GM12878 (cell line): ENCODE measurements at regions not wholly inside any gene's neighbourhood (a gene's known extent, or its start where the extent isn't known, plus 50 kb on each side); places are given as distances from the start of the nearest gene placed in this dataset.

Experiments used
- ATAC-seq: fragments of 200-7000 bp; cut with Tn5 transposase; 3 replicates; pipeline ENCODE4 v1.9.1; 2020; ENCODE audit warnings: mild to moderate bottlenecking, moderate library complexity
- BruUV-seq: library from RNA; stranded (reverse); fragments of 400-500 nt; replicated peaks from 2 replicates; lab custom pipeline; 2021; lab: Mats Ljungman, UMichigan
- CTCF ChIA-PET: fragments of 300-600 bp; sonication (Branson Sonifier 250); formaldehyde crosslinking; extraction: SDS; loops from one replicate; lab custom pipeline; 2021; ENCODE audit warnings: inconsistent platforms; lab: Yijun Ruan, JAX
- POLR2A ChIA-PET: fragments of 350-600 bp; formaldehyde crosslinking; extraction: SDS; loops from one replicate; lab custom pipeline; 2021; ENCODE audit warnings: inconsistent platforms; lab: Charles Lee
- RAD21 ChIA-PET: fragments of 300-600 bp; sonication (Branson Sonifier 250); formaldehyde crosslinking; loops from one replicate; lab custom pipeline; 2023; ENCODE audit warnings: antibody characterized with exemption; ENCODE audit not compliant: unreplicated experiment; lab: Charles Lee
- SMC1A ChIA-PET: fragments of 300-600 bp; sonication (Branson Sonifier 250); formaldehyde crosslinking; loops from one replicate; lab custom pipeline; 2023; ENCODE audit not compliant: unreplicated experiment, uncharacterized antibody; lab: Charles Lee
- DNase-seq: peaks from one replicate; pipeline ENCODE4 v3.0.0-alpha.2; 2011; ENCODE audit warnings: low read depth, low spot score
- FAIRE-seq: peaks from 3 replicates; lab custom pipeline; 2011; peaks lifted over from hg19 to GRCh38; lab: Jason Lieb, UNC
- H2AFZ ChIP-seq: 2 replicates; pipeline ENCODE4 v1.6.0; 2011; ENCODE audit warnings: low read depth, low read length, control low read depth; ENCODE audit not compliant: control insufficient read depth
- H3K27ac ChIP-seq: 2 replicates; pipeline ENCODE4 v1.5.1; 2011; ENCODE audit warnings: control low read depth; ENCODE audit not compliant: control insufficient read depth, insufficient read depth
- H3K27me3 ChIP-seq, 2 experiments: replicated peaks in 1 of 2; 2 replicates each; pipeline versions ENCODE4 v1.6.0 to v1.6.1; 2011; ENCODE audit warnings: low read length in 1 of 2; ENCODE audit not compliant: control insufficient read depth in 2 of 2, insufficient read depth in 2 of 2
- H3K36me3 ChIP-seq, 2 experiments: 2 replicates each; pipeline ENCODE4 v1.5.1; 2011; ENCODE audit warnings: low read length in 1 of 2; ENCODE audit not compliant: control insufficient read depth in 2 of 2, insufficient read depth in 2 of 2
- H3K4me1 ChIP-seq: 2 replicates; pipeline ENCODE4 v1.6.1; 2011; ENCODE audit warnings: mild to moderate bottlenecking, low read length, moderate library complexity, mixed read lengths; ENCODE audit not compliant: control insufficient read depth, insufficient read depth
- H3K4me2 ChIP-seq: 2 replicates; pipeline ENCODE4 v1.6.0; 2011; ENCODE audit warnings: control low read depth; ENCODE audit not compliant: control insufficient read depth, insufficient read depth
- H3K4me3 ChIP-seq: fragments of 200-600 bp; sonication (generic); 2 replicates; pipeline ENCODE4 v1.5.1; 2016
- H3K79me2 ChIP-seq: 2 replicates; pipeline ENCODE4 v1.6.0; 2011; ENCODE audit warnings: low read length; ENCODE audit not compliant: control insufficient read depth, insufficient read depth
- H3K9ac ChIP-seq: 2 replicates; pipeline ENCODE4 v1.8.0; 2011; ENCODE audit warnings: low read length, control low read depth, mixed read lengths; ENCODE audit not compliant: control insufficient read depth, insufficient read depth
- H3K9me3 ChIP-seq: replicated peaks from 3 replicates; pipeline ENCODE4 v1.5.1; 2011; ENCODE audit warnings: mild to moderate bottlenecking, low read length; ENCODE audit not compliant: control insufficient read depth, insufficient read depth
- H4K20me1 ChIP-seq: 2 replicates; pipeline ENCODE4 v1.6.0; 2011; ENCODE audit not compliant: control insufficient read depth, insufficient read depth
- ASH2L ChIP-seq: fragments of 300-600, 200-600 bp; sonication (generic); IDR thresholded peaks from 2 replicates; pipeline ENCODE4 v1.6.1; 2017; ENCODE audit warnings: low read depth, mild to moderate bottlenecking, borderline replicate concordance
- ATF7 ChIP-seq: fragments of 450-650 bp; IDR thresholded peaks from 2 replicates; pipeline ENCODE4 v1.6.1; 2016; ENCODE audit warnings: low read depth, mild to moderate bottlenecking
- BRCA1 ChIP-seq: IDR thresholded peaks from 2 replicates; pipeline ENCODE4 v1.6.1; 2011; ENCODE audit warnings: low read depth, low read length, improper control_type of control experiment
- HDGF ChIP-seq: fragments of 450-650 bp; IDR thresholded peaks from 2 replicates; pipeline ENCODE4 v1.6.1; 2016; ENCODE audit warnings: antibody characterized with exemption
- RBBP5 ChIP-seq: fragments of 200-600 bp; sonication (generic); conservative IDR thresholded peaks from 2 replicates; pipeline ENCODE4 v1.6.1; 2016
- ZNF274 ChIP-seq: IDR thresholded peaks from one replicate; pipeline ENCODE4 v1.8.0; 2011; ENCODE audit not compliant: insufficient read length, insufficient read depth
- WGBS: methylation state at CpG from one replicate; pipeline ENCODE4 v1.1.6; 2016; ENCODE audit warnings: low lambda C conversion rate; ENCODE audit not compliant: insufficient replicate concordance, insufficient coverage; ENCODE audit errors: missing lambda C conversion rate; 5-methylcytosine and 5-hydroxymethylcytosine counted together
- in situ Hi-C: fragments of 300-500 bp; cut with MboI; formaldehyde crosslinking; loops from 9 replicates; pipeline ENCODE4 v1.14.3; 2018; ENCODE audit warnings: mixed read lengths
- intact Hi-C: fragments of 100-400 bp; cut with micrococcal nuclease; formaldehyde crosslinking; loops from one replicate; pipeline ENCODE4 v1.14.2; 2022; ENCODE audit not compliant: unreplicated experiment
- TF ChIP-seq, protein P1 (sequence below): fragments of 450-650 bp; IDR thresholded peaks from 2 replicates; pipeline ENCODE4 v1.6.1; 2017; ENCODE audit warnings: mild to moderate bottlenecking
- TF ChIP-seq, protein P2 (sequence below): fragments of 450-650 bp; IDR thresholded peaks from 2 replicates; pipeline ENCODE4 v1.6.1; 2017; ENCODE audit warnings: mild to moderate bottlenecking, moderate library complexity
- TF ChIP-seq, protein P3 (sequence below): fragments of 450-650 bp; IDR thresholded peaks from 2 replicates; pipeline ENCODE4 v1.6.1; 2017; ENCODE audit warnings: borderline replicate concordance

DNA sequence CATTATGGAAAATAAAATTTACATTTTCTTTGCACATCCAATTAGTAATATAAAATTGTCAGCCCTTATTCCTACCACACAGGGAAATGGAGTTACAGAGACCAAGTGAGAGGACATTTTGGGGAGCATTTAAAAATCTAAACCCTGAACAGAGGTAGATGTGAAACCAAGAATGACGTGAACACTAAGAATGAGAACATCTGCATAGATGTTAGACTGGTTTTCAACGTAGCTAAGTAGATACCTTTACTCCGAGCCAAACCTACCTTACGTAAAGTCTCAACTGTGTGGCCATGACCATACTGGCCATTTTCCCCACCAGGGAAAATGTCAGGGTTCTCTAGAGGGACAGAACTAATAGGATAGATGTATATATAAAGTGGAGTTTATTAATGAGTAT lies 51.4 kb upstream of the THBS1 start:
- ChIA-PET SMC1A (no interaction called here), CTCF (no interaction called here), RAD21 (no interaction called here), POLR2A (no interaction called here)
- H3K4me1 ChIP-seq: no peaks in the 10 kb centered on the region
- no peaks in the 10 kb centered on the region for H3K79me2 ChIP-seq
- in situ Hi-C loops: no loop called here
- no peaks in the 10 kb centered on the region for H4K20me1 ChIP-seq
- no peaks in the 10 kb centered on the region for H3K9me3 ChIP-seq
- H3K36me3 ChIP-seq: no peaks in the 10 kb centered on the region
- no peak overlapping the region for H3K4me3 ChIP-seq
- DNase-seq: no peak
- no peak overlapping the region for H3K9ac ChIP-seq
- no peak for FAIRE-seq
- peak; percentile 64 for ATAC-seq
- 40% methylated on average over 4 of the region's 4 CpGs for WGBS
- intact Hi-C loops: no loop called here
- no TSS peak for BruUV-seq
- H2AFZ ChIP-seq: no peak overlapping the region
- no peak overlapping the region for H3K27ac ChIP-seq
- no peak for TF ChIP-seq RBBP5
- H3K4me2 ChIP-seq: no peak overlapping the region
- H3K27me3 ChIP-seq: no peaks in the 10 kb centered on the region

DNA sequence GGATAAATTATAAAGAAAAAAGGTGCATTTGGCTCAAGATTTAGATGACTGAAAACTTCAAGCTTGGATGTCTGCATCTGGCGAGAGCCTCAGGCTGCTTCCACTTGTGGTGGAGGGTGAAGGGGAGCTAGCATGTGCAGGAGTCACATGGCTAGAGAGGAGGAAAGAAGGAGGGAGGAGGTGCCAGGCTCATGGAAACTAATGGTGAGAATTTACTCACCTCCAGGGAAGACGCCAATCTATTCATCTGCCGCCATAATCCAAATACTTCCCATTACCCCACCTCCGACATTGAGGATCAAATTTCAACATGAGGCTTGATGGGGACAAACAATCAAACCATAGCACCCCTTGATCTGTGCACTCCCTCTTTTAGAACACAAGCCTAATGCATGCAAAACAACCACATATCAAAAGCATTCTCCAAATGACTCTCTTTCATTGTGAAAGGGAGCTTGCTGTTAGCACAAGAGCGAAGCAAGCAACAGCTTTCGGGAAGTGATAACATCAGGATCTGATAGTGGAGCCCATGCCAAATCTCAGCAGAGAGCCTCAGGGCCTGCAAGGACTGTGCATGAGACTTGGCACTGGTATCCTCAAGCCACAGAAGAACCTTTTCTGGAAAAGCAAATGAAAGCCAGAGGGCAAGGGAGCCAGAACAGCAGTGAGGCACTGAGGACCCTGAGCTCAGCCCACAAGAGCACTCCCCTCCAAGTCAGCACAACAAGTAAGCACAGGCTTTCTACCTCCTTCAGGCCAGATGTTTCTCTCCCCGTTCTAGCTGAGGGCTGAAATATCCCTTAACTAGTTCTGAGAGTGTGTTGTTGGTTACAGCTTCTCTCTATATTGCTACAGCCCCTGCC lies 50.2 kb upstream of the THBS1 start:
- Histone ChIP-seq H3K4me2 (no peak overlapping the region), H3K4me1 (no peaks in the 10 kb centered on the region), H2AFZ (no peak overlapping the region), H3K4me3 (no peak overlapping the region), H3K9ac (no peak overlapping the region), H4K20me1 (no peaks in the 10 kb centered on the region), H3K9me3 (no peaks in the 10 kb centered on the region), H3K79me2 (no peaks in the 10 kb centered on the region), H3K27me3 (no peaks in the 10 kb centered on the region), H3K36me3 (no peaks in the 10 kb centered on the region), H3K27ac (no peak overlapping the region)
- 44% methylated on average over 7 of the region's 7 CpGs for WGBS
- POLR2A ChIA-PET: no interaction called here
- SMC1A ChIA-PET: interaction anchor here (1.2 kb wide), 1 partner anchor 12 kb away, joined by 3 read pairs; no protein-coding TSS in a partner anchor
- in situ Hi-C loops: no loop called here
- no peak for DNase-seq
- no peak for ATAC-seq
- RAD21 ChIA-PET: no interaction called here
- BruUV-seq: no TSS peak
- FAIRE-seq: no peak
- intact Hi-C loops: no loop called here
- CTCF ChIA-PET: no interaction called here
- TF ChIP-seq ATF7 (no peak), ASH2L (no peak), BRCA1 (no peak), ZNF274 (no peak), HDGF (no peak)
- TF ChIP-seq, protein P1, sequence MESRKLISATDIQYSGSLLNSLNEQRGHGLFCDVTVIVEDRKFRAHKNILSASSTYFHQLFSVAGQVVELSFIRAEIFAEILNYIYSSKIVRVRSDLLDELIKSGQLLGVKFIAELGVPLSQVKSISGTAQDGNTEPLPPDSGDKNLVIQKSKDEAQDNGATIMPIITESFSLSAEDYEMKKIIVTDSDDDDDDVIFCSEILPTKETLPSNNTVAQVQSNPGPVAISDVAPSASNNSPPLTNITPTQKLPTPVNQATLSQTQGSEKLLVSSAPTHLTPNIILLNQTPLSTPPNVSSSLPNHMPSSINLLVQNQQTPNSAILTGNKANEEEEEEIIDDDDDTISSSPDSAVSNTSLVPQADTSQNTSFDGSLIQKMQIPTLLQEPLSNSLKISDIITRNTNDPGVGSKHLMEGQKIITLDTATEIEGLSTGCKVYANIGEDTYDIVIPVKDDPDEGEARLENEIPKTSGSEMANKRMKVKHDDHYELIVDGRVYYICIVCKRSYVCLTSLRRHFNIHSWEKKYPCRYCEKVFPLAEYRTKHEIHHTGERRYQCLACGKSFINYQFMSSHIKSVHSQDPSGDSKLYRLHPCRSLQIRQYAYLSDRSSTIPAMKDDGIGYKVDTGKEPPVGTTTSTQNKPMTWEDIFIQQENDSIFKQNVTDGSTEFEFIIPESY: no peak
- TF ChIP-seq, protein P2, sequence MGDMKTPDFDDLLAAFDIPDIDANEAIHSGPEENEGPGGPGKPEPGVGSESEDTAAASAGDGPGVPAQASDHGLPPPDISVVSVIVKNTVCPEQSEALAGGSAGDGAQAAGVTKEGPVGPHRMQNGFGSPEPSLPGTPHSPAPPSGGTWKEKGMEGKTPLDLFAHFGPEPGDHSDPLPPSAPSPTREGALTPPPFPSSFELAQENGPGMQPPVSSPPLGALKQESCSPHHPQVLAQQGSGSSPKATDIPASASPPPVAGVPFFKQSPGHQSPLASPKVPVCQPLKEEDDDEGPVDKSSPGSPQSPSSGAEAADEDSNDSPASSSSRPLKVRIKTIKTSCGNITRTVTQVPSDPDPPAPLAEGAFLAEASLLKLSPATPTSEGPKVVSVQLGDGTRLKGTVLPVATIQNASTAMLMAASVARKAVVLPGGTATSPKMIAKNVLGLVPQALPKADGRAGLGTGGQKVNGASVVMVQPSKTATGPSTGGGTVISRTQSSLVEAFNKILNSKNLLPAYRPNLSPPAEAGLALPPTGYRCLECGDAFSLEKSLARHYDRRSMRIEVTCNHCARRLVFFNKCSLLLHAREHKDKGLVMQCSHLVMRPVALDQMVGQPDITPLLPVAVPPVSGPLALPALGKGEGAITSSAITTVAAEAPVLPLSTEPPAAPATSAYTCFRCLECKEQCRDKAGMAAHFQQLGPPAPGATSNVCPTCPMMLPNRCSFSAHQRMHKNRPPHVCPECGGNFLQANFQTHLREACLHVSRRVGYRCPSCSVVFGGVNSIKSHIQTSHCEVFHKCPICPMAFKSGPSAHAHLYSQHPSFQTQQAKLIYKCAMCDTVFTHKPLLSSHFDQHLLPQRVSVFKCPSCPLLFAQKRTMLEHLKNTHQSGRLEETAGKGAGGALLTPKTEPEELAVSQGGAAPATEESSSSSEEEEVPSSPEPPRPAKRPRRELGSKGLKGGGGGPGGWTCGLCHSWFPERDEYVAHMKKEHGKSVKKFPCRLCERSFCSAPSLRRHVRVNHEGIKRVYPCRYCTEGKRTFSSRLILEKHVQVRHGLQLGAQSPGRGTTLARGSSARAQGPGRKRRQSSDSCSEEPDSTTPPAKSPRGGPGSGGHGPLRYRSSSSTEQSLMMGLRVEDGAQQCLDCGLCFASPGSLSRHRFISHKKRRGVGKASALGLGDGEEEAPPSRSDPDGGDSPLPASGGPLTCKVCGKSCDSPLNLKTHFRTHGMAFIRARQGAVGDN: no peak
- TF ChIP-seq, protein P3, sequence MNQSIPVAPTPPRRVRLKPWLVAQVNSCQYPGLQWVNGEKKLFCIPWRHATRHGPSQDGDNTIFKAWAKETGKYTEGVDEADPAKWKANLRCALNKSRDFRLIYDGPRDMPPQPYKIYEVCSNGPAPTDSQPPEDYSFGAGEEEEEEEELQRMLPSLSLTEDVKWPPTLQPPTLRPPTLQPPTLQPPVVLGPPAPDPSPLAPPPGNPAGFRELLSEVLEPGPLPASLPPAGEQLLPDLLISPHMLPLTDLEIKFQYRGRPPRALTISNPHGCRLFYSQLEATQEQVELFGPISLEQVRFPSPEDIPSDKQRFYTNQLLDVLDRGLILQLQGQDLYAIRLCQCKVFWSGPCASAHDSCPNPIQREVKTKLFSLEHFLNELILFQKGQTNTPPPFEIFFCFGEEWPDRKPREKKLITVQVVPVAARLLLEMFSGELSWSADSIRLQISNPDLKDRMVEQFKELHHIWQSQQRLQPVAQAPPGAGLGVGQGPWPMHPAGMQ: no peak
